Posterior cingulate gyrus (tissue), 11 donors: ENCODE measurements at regions not wholly inside any gene's neighbourhood (a gene's known extent, or its start where the extent isn't known, plus 50 kb on each side); places are given as distances from the start of the nearest gene placed in this dataset.

Source experiments
- DNase-seq, 10 donors: peaks; one replicate each; pipeline versions ENCODE4 v3.0.0 to v3.0.0-alpha.2; 2020 to 2021; ENCODE audit warnings: mixed read lengths in 3 of 10
- intact Hi-C: fragments of 100-400 bp; cut with DNase I; formaldehyde crosslinking; loops from one replicate; pipeline ENCODE4 v1.15.1; 2023

GRCh38 chr14:65794674-65795279, 382.2 kb downstream of the FUT8 start:
- intact Hi-C loops: no loop called here
- no peak for DNase-seq

GRCh38 chr14:65798216-65798615, 385.7 kb downstream of the FUT8 start:
- intact Hi-C loops: no loop called here
- DNase-seq: no peak

- intact Hi-C loops: no loop called here
- no peak for DNase-seq
Observed at GRCh38 chr14:65800694-65801093, 388.2 kb downstream of the FUT8 start.

GRCh38 chr14:65802196-65802595, 389.7 kb downstream of the FUT8 start:
- intact Hi-C loops: no loop called here
- no peak for DNase-seq

GRCh38 chr14:65803885-65804284, 391.4 kb downstream of the FUT8 start:
- intact Hi-C loops: no loop called here
- no peak for DNase-seq

- peak in 5 of 10 donors; percentile 41 to 92 (median 76) for DNase-seq
Observed at GRCh38 chr14:65804439-65805112, 392.0 kb downstream of the FUT8 start.

DNA sequence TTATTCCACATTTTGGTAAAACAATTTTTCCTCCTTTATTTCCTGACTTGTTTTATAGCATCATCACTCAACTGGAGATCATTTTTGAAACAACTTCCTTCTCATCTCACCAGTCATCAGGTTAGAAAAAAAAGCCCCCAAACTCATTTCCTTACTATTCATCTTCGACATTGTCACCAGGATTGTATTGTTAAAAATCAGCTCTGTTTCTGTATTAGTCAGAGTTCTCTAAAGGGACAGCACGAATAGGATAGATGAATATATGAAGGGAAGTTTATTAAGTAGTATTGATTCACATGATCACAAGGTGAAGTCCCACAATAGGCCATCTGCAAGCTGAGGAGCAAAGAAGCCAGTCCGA, 392.6 kb downstream of the FUT8 start:
- intact Hi-C loops: no loop called here

More at GRCh38 chr14:65804439-65805112, 392.0 kb downstream of the FUT8 start:
- intact Hi-C loops: no loop called here

DNA sequence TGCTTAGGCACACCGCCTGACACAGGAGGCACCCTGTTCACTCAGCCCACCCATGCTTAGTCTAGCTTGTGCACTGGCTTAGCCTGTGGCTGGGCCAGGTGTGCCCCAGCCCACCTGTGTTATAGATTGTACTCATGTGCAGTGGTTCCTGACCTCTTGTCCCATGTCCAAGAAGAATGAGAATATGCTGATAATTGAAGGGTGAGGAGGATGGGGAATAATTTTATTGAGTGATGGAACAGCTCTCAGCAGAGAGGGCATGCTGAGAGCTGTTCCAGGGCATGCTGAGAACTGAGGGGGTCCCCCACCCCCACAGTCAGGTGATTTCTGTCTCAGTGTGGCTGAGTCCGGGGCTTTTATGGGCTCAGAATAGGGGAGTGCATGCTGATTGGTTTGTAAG, 395.9 kb downstream of the FUT8 start:
- intact Hi-C loops: no loop called here
- peak in 1 of 10 donors; percentile 24 for DNase-seq

More for the DNA sequence above, 392.6 kb downstream of the FUT8 start:
- no peak for DNase-seq

- no peak for DNase-seq
- intact Hi-C loops: no loop called here
Observed at GRCh38 chr14:65810322-65810721, 397.8 kb downstream of the FUT8 start.

GRCh38 chr14:65813760-65814384, 401.3 kb downstream of the FUT8 start:
- no peak for DNase-seq
- intact Hi-C loops: no loop called here

DNA sequence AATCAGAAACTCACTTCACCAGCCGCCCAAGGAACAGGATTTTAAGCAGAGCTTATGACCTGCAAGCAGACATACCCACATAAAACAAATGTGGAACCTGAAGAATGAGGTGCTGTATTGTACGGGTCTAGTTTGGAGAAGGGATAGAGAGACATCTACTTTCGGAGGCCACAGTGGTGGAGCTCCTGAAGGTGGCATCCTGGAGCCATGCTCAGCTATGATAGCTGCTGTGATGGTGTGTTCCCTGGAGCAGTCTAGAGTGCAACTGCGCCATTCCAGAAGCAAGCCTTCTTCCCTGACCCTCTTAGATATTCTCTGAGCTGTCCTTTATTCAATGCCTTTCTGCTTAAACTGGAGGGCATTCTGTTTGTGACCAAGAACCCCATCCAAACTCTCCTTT, 402.6 kb downstream of the FUT8 start:
- DNase-seq: no peak
- intact Hi-C loops: no loop called here

DNA sequence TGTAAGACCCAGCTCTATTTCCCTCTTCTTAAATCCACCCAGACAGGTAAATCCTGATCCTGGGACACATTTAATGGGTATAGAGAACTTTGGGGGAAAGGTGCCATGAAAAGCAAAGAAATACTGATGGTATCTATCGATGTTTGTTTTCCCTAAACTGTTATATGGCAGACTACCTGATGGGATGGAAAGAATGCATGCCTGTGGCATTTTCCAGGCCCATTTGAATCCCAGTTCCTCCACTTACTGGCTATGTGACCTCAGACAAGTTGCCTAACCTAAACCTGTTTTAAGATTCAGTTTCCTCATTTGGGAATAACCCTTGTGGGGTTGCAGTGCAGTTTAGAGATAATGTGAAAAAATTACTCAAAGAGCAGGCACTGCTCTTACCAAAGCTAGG, 404.5 kb downstream of the FUT8 start:
- intact Hi-C loops: no loop called here

DNA sequence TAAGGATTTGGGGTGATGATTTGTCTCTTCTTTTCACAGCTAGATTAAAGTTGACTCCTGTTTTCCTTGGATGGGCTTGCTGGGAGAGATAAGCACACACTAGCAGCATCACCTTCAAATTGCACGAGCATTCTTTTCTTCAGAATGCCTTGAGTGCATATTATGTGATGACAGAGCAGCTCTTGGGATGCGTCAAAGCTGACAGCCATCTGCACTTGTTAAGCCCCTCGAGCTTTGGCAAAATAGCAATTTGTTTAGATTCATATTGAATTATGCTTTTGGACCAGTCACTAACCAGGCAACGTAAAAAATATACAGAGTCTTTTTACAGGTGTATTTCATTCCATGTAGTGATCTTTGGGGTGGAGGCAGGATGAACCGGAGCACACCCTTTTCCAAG, 407.0 kb downstream of the FUT8 start:
- intact Hi-C loops: no loop called here
- no peak for DNase-seq

More for the DNA sequence above, 404.5 kb downstream of the FUT8 start:
- no peak for DNase-seq

- intact Hi-C loops: no loop called here
- no peak for DNase-seq
Observed at GRCh38 chr14:65821224-65821753, 408.8 kb downstream of the FUT8 start.

- intact Hi-C loops: loop anchor here (1.0 to 2.0 kb wide), 2 partner anchors 412 to 660 kb away; partner anchors contain the start of gene FUT8
Observed at GRCh38 chr14:65824285-65824977, 411.9 kb downstream of the FUT8 start.

DNA sequence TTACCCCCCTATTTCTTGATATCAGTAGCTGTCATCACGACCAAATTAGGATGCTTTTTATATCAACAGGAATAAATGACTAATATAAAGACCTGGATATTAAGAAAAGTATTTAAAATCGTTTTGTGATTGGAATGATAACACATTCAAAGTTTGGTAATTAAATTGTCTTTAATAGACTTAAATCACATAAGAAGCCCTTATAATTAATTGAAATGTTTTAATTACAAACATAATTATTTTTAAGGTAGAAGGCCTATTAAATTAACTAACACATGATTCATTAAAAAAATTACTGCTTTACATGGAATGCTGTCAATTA, 412.4 kb downstream of the FUT8 start:
- intact Hi-C loops: loop anchor here (1.0 to 2.0 kb wide), 2 partner anchors 412 to 661 kb away; partner anchors contain the start of gene FUT8
- DNase-seq: no peak

More at GRCh38 chr14:65824285-65824977, 411.9 kb downstream of the FUT8 start:
- peak in 5 of 10 donors; percentile 46 to 86 (median 53) for DNase-seq

GRCh38 chr14:65826946-65827345, 414.4 kb downstream of the FUT8 start:
- intact Hi-C loops: no loop called here

GRCh38 chr14:65827520-65827919, 415.0 kb downstream of the FUT8 start:
- DNase-seq: no peak
- intact Hi-C loops: no loop called here

More at GRCh38 chr14:65826946-65827345, 414.4 kb downstream of the FUT8 start:
- DNase-seq: no peak

DNA sequence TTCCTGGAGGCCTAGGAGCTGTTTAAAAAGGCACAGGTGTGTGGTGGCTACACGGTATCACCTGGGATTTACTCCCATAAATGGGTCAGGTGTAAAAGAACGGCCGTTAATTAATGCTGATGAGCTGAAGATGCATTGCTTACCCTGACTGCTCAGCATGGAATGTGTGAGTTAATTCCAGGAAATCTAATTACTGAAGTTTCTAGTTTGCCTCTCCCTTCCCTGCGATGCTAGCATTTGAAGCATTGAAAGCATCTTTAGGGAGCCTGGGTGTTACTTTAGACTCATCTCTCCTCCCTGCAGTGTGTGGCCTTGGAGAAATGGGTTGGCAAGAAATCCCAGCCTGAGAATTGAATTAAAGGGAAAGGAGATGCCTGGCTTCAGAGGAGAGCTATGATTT, 415.9 kb downstream of the FUT8 start:
- no peak for DNase-seq
- intact Hi-C loops: no loop called here

- no peak for DNase-seq
- intact Hi-C loops: no loop called here
Observed at GRCh38 chr14:65832431-65833266, 420.1 kb downstream of the FUT8 start.
